ENCODE measurements at regions not wholly inside any gene's neighbourhood (a gene's known extent, or its start where the extent isn't known, plus 50 kb on each side); places are given as distances from the start of the nearest gene placed in this dataset.

DNA sequence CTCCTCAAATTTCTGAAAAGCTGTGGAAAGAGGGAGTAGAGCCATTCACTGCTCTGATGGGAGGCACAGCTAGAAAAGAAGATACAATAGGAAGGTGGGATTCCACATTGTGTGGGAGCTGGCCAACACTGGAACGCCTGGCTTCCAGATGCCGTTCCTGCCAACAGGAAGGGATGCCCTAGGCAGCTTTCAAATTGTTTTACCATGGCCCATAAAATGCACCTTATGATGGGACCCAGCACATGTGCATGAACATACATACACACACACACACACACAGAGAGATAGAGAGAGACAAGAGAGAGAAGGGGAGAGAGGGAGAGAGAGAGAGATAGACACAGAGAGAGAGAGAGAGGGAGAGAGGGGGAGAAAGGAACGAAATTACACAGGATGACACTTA lies 86.1 kb upstream of the BZW1 start:
- no peak for DNase-seq
- no peak overlapping the region for H3K4me3 ChIP-seq (ENCODE audit: insufficient read depth, low read depth, low read length)
- no peaks in the 10 kb centered on the region for H3K36me3 ChIP-seq (replicated peaks; ENCODE audit: control insufficient read depth, insufficient read depth, low read length)
- H3K27me3 ChIP-seq (ENCODE audit: control insufficient read depth, insufficient read depth, low read length) = no peaks in the 10 kb centered on the region

GRCh38 chr2:200728630-200729029 lies 83.1 kb upstream of the BZW1 start:
- no peak overlapping the region for H3K4me3 ChIP-seq (ENCODE audit: insufficient read depth, low read depth, low read length)
- no peak for DNase-seq
- H3K36me3 ChIP-seq (replicated peaks; ENCODE audit: control insufficient read depth, insufficient read depth, low read length) = no peaks in the 10 kb centered on the region
- no peaks in the 10 kb centered on the region for H3K27me3 ChIP-seq (ENCODE audit: control insufficient read depth, insufficient read depth, low read length)

GRCh38 chr2:200730302-200730701 lies 81.4 kb upstream of the BZW1 start:
- Histone ChIP-seq H3K36me3 (replicated peaks; ENCODE audit: control insufficient read depth, insufficient read depth, low read length) (no peaks in the 10 kb centered on the region), H3K27me3 (ENCODE audit: control insufficient read depth, insufficient read depth, low read length) (no peaks in the 10 kb centered on the region), H3K4me3 (ENCODE audit: insufficient read depth, low read depth, low read length) (no peak overlapping the region)
- DNase-seq = no peak

DNA sequence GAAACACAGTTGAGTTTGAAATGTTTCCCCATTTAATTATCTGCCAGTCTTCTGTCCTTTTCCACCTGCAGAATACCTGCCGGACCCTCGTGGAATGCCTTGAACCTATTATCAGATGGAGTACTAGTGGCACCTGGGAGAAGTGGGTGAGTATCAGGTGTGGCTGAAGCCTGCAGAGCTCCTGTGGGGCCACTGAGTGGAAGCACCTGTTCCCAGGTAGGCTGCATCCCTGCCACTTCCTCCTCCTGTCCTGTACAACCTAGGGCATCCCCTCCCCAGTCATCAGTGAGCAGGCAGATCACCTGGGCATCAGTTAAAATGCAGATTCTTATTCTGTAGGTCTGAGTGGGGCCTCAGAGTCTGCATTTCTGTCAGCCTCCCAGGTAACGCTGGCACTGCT lies 80.8 kb upstream of the BZW1 start:
- Histone ChIP-seq H3K36me3 (replicated peaks; ENCODE audit: control insufficient read depth, insufficient read depth, low read length) (no peaks in the 10 kb centered on the region), H3K27me3 (ENCODE audit: control insufficient read depth, insufficient read depth, low read length) (no peaks in the 10 kb centered on the region), H3K4me3 (ENCODE audit: insufficient read depth, low read depth, low read length) (no peak overlapping the region)
- no peak for DNase-seq

GRCh38 chr2:200732866-200733265 lies 78.8 kb upstream of the BZW1 start:
- no peaks in the 10 kb centered on the region for H3K36me3 ChIP-seq (replicated peaks; ENCODE audit: control insufficient read depth, insufficient read depth, low read length)
- H3K4me3 ChIP-seq (ENCODE audit: insufficient read depth, low read depth, low read length) = no peak overlapping the region
- no peak for DNase-seq
- H3K27me3 ChIP-seq (ENCODE audit: control insufficient read depth, insufficient read depth, low read length) = no peaks in the 10 kb centered on the region

GRCh38 chr2:200733713-200734198 lies 78.0 kb upstream of the BZW1 start:
- Histone ChIP-seq H3K27me3 (ENCODE audit: control insufficient read depth, insufficient read depth, low read length) (no peaks in the 10 kb centered on the region), H3K36me3 (replicated peaks; ENCODE audit: control insufficient read depth, insufficient read depth, low read length) (no peaks in the 10 kb centered on the region), H3K4me3 (ENCODE audit: insufficient read depth, low read depth, low read length) (no peak overlapping the region)
- no peak for DNase-seq

DNA sequence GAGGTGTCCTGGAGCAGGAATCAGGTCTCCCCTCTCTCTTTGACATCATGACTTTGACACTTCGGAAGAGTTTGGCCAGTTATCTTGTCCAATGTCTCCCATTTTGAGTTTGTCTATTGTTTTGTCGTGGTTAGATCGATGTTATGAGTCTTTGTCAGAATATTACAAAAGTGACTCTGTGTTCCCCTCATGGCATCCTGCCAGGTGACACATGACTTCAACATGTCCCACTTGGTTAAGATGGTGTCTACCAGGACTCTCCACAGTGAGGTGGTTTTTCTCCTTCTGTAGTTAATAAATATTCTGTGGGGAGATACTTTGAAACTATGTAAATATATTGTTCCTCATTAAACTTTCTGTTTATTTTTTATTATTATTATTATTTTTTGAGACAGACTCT lies 76.6 kb upstream of the BZW1 start:
- no peaks in the 10 kb centered on the region for H3K27me3 ChIP-seq (ENCODE audit: control insufficient read depth, insufficient read depth, low read length)

GRCh38 chr2:200736646-200737274 lies 75.0 kb upstream of the BZW1 start:
- Histone ChIP-seq H3K4me3 (ENCODE audit: insufficient read depth, low read depth, low read length) (no peak overlapping the region), H3K36me3 (replicated peaks; ENCODE audit: control insufficient read depth, insufficient read depth, low read length) (no peaks in the 10 kb centered on the region), H3K27me3 (ENCODE audit: control insufficient read depth, insufficient read depth, low read length) (no peaks in the 10 kb centered on the region)
- no peak for DNase-seq

More for the DNA sequence above, 76.6 kb upstream of the BZW1 start:
- H3K36me3 ChIP-seq (replicated peaks; ENCODE audit: control insufficient read depth, insufficient read depth, low read length) = no peaks in the 10 kb centered on the region
- no peak for DNase-seq
- H3K4me3 ChIP-seq (ENCODE audit: insufficient read depth, low read depth, low read length) = no peak overlapping the region

DNA sequence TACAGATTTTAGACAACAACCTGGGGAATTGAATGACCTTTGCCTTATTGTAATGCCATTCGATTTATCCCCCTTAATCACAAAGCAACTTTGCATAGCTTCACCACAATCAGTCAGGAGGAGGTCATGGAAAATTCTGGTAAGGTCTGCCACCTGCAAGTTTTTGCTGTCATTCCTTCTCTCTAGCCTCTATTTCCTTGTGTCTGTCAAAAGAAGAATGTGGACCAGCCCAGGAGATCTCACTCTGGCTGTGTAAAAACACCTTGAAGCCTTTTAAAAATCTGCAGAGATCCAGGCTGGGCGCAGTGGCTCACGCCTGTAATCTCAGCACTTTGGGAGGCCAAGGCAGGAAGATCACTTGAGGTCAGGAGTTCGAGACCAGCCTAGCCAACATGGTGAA lies 74.1 kb upstream of the BZW1 start:
- no peak overlapping the region for H3K4me3 ChIP-seq (ENCODE audit: insufficient read depth, low read depth, low read length)
- H3K27me3 ChIP-seq (ENCODE audit: control insufficient read depth, insufficient read depth, low read length) = no peaks in the 10 kb centered on the region
- no peaks in the 10 kb centered on the region for H3K36me3 ChIP-seq (replicated peaks; ENCODE audit: control insufficient read depth, insufficient read depth, low read length)
- no peak for DNase-seq

GRCh38 chr2:200738590-200738989 lies 73.1 kb upstream of the BZW1 start:
- no peak for DNase-seq
- no peak overlapping the region for H3K4me3 ChIP-seq (ENCODE audit: insufficient read depth, low read depth, low read length)
- no peaks in the 10 kb centered on the region for H3K36me3 ChIP-seq (replicated peaks; ENCODE audit: control insufficient read depth, insufficient read depth, low read length)
- no peaks in the 10 kb centered on the region for H3K27me3 ChIP-seq (ENCODE audit: control insufficient read depth, insufficient read depth, low read length)

- Histone ChIP-seq H3K4me3 (ENCODE audit: insufficient read depth, low read depth, low read length) (no peak overlapping the region), H3K36me3 (replicated peaks; ENCODE audit: control insufficient read depth, insufficient read depth, low read length) (no peaks in the 10 kb centered on the region), H3K27me3 (ENCODE audit: control insufficient read depth, insufficient read depth, low read length) (no peaks in the 10 kb centered on the region)
- no peak for DNase-seq
These were observed 70.8 kb upstream of the BZW1 start for GRCh38 chr2:200740907-200741306.

DNA sequence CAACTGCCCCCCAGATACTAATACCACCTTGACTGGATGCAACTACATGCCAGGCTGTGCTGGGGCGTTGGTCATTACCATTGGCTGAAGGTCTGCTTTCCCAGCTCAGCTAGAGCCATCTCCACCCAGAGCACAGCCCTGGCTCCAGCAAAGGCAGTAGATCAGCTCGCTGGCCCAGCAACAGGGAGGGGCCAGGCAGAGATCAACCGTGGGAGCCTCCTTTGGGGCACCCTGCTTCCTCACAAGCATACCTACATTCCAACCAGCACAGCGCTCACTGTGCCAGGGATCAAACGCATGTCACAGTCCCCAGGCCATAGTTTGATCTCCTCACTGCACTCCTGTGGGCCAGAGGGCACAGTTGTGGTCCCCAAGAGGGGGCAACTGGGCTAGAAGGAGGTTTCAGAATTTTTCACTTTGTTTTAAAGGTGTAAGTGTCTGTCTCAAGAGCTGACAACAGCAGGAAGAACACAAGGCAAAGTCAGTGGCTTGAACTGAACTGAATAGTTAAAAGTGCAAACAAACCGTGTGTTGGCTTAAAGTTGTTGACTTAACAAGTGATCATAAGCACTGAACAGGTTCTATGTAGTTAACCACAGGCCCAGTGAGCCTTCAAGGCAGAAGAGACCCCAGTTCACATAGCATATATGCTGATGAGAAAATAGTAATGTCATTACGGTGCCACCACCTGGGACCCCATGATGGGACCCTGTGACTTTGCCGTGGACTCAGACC lies 70.1 kb upstream of the BZW1 start:
- Histone ChIP-seq H3K27me3 (ENCODE audit: control insufficient read depth, insufficient read depth, low read length) (no peaks in the 10 kb centered on the region), H3K4me3 (ENCODE audit: insufficient read depth, low read depth, low read length) (no peak overlapping the region), H3K36me3 (replicated peaks; ENCODE audit: control insufficient read depth, insufficient read depth, low read length) (no peaks in the 10 kb centered on the region)
- DNase-seq = peak; percentile 53

- Histone ChIP-seq H3K36me3 (replicated peaks; ENCODE audit: control insufficient read depth, insufficient read depth, low read length) (no peaks in the 10 kb centered on the region), H3K27me3 (ENCODE audit: control insufficient read depth, insufficient read depth, low read length) (no peaks in the 10 kb centered on the region), H3K4me3 (ENCODE audit: insufficient read depth, low read depth, low read length) (no peak overlapping the region)
- DNase-seq = no peak
These were observed 69.3 kb upstream of the BZW1 start for GRCh38 chr2:200742426-200742825.

DNA sequence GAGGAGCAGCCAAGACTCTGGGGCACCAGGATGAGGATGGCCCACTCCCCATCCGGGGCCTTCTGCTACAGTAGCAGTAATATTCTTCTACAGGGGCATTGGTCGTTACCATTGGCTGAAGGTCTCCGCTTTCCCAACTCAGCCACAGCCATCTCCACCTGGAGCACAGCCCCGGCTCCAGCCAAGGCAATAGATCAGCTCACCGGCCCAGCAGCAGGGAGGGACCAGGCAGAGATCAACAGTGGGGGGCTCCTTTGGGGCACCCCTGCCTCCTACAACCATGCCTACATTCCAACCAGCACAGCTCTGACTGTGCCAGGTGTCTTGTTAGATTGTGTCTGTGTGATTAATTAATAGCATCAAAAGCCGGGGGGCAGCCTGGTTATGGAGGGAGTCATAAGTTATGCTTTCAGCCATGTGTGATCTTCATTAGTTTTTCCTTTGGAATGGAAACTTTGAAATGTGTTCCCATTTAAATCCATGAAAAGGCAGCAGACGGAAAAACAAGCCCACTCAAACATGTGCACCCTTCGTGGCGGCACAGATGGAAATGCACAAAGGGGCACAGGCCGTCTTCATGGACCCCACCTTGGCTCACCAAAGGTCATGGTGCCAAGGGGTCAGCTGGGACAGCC lies 68.6 kb upstream of the BZW1 start:
- no peaks in the 10 kb centered on the region for H3K27me3 ChIP-seq (ENCODE audit: control insufficient read depth, insufficient read depth, low read length)
- DNase-seq = no peak
- no peak overlapping the region for H3K4me3 ChIP-seq (ENCODE audit: insufficient read depth, low read depth, low read length)
- no peaks in the 10 kb centered on the region for H3K36me3 ChIP-seq (replicated peaks; ENCODE audit: control insufficient read depth, insufficient read depth, low read length)

- Histone ChIP-seq H3K36me3 (replicated peaks; ENCODE audit: control insufficient read depth, insufficient read depth, low read length) (no peaks in the 10 kb centered on the region), H3K4me3 (ENCODE audit: insufficient read depth, low read depth, low read length) (no peak overlapping the region), H3K27me3 (ENCODE audit: control insufficient read depth, insufficient read depth, low read length) (no peaks in the 10 kb centered on the region)
- DNase-seq = no peak
These were observed 67.5 kb upstream of the BZW1 start for GRCh38 chr2:200744201-200744602.

Measured in H7 (cell line).